Right lobe of liver (tissue), 6 donors: ENCODE measurements at regions not wholly inside any gene's neighbourhood (a gene's known extent, or its start where the extent isn't known, plus 50 kb on each side); places are given as distances from the start of the nearest gene placed in this dataset.

Experiments used
- ATAC-seq, 4 donors: fragments of 200-7000 bp; cut with Tn5 transposase; one replicate each; pipeline ENCODE4 v1.9.1; 2020; ENCODE audit warnings: mild to moderate bottlenecking in 4 of 4, moderate library complexity in 4 of 4
- DNase-seq, 3 donors: peaks; one replicate each; pipeline ENCODE4 v3.0.0-alpha.2; 2020
- H3K27ac ChIP-seq, 3 donors: fragments of 200-600 bp; one replicate each; pipeline ENCODE4 v1.8.0; 2022
- H3K27me3 ChIP-seq, 2 donors: fragments of 200-600 bp; one replicate each; pipeline ENCODE4 v1.8.0; 2022
- H3K36me3 ChIP-seq, 4 donors: fragments of 200-600 bp; sonication (generic) in 1 of 4; one replicate each; pipeline versions ENCODE4 v1.5.1 to v1.8.0; 2017 to 2022; ENCODE audit warnings: control low read depth in 1 of 4
- H3K4me1 ChIP-seq, 4 donors: fragments of 200-600 bp; sonication (generic) in 1 of 4; one replicate each; pipeline versions ENCODE4 v1.5.1 to v1.8.0; 2017 to 2022; ENCODE audit warnings: control low read depth in 1 of 4
- H3K4me3 ChIP-seq, 3 donors: fragments of 200-600 bp; one replicate each; pipeline ENCODE4 v1.8.0; 2022
- H3K9me3 ChIP-seq, 4 donors: fragments of 200-600 bp; sonication (generic) in 1 of 4; one replicate each; pipeline versions ENCODE4 v1.5.1 to v1.8.0; 2017 to 2022; ENCODE audit warnings: control low read depth in 1 of 4
- CTCF ChIP-seq, 4 donors: fragments of 200-600 bp in 3 of 4; fragments of 450-650 bp in 1 of 4; IDR thresholded peaks; one replicate each; pipeline versions ENCODE4 v1.5.1 to v1.8.0; 2016 to 2022; ENCODE audit warnings: antibody characterized with exemption in 4 of 4, mild to moderate bottlenecking in 2 of 4
- POLR2A ChIP-seq: fragments of 450-650 bp; IDR thresholded peaks from one replicate; pipeline ENCODE4 v1.6.1; 2017; ENCODE audit warnings: antibody characterized with exemption, mild to moderate bottlenecking
- WGBS: methylation state at CpG from one replicate; pipeline ENCODE4 v1.1.6; 2018; ENCODE audit warnings: low coverage, low lambda C conversion rate; ENCODE audit not compliant: insufficient coverage; ENCODE audit errors: missing lambda C conversion rate; 5-methylcytosine and 5-hydroxymethylcytosine counted together
- intact Hi-C, 2 donors: fragments of 100-400 bp; cut with DNase I; formaldehyde crosslinking; loops; one replicate each; pipeline versions ENCODE4 v1.11.2 to v1.14.1; 2022
- donor health status: DM: no; HTN: yes; CAD: no.
- donor health status: DM: no; HTN: no; CAD: no.
- donor health status: DM: no; HTN: no; CAD: no.
- donor health status: DM: no; HTN: yes; CAD: no.
- donor health status: DM: no; HTN: yes; CAD: no.

GRCh38 chr6:19159089-19159488 is 678.1 kb upstream of the ID4 start:
- no peak overlapping the region for H3K27ac ChIP-seq
- no peak overlapping the region for H3K4me3 ChIP-seq

GRCh38 chr6:19159561-19159960 is 677.6 kb upstream of the ID4 start:
- no peak for TF ChIP-seq CTCF (IDR thresholded peaks at IDR 0.05)
- TF ChIP-seq POLR2A: no peak

More at GRCh38 chr6:19159089-19159488, 678.1 kb upstream of the ID4 start:
- no peaks in the 10 kb centered on the region for H3K4me1 ChIP-seq
- no peaks in the 10 kb centered on the region for H3K36me3 ChIP-seq
- DNase-seq: no peak
- no peaks in the 10 kb centered on the region for H3K27me3 ChIP-seq
- ATAC-seq: no peak
- no peaks in the 10 kb centered on the region for H3K9me3 ChIP-seq
- no peak for TF ChIP-seq CTCF (IDR thresholded peaks at IDR 0.05)
- no peak for TF ChIP-seq POLR2A
- 37% methylated on average over 1 of the region's 1 CpG for WGBS
- intact Hi-C loops: no loop called here

GRCh38 chr6:19160081-19160730 is 677.0 kb upstream of the ID4 start:
- intact Hi-C loops: no loop called here
- DNase-seq: no peak
- Histone ChIP-seq H3K4me3 (no peak overlapping the region), H3K9me3 (no peaks in the 10 kb centered on the region), H3K27me3 (no peaks in the 10 kb centered on the region), H3K36me3 (no peaks in the 10 kb centered on the region), H3K4me1 (no peaks in the 10 kb centered on the region), H3K27ac (no peak overlapping the region)
- ATAC-seq: no peak
- no peak for TF ChIP-seq CTCF (IDR thresholded peaks at IDR 0.05)
- TF ChIP-seq POLR2A: no peak
- WGBS: 15% methylated on average over 2 of the region's 2 CpGs

More at GRCh38 chr6:19159561-19159960, 677.6 kb upstream of the ID4 start:
- no peaks in the 10 kb centered on the region for H3K27me3 ChIP-seq
- H3K9me3 ChIP-seq: no peaks in the 10 kb centered on the region
- no peaks in the 10 kb centered on the region for H3K4me1 ChIP-seq
- 32% methylated on average over 2 of the region's 2 CpGs for WGBS
- no peak overlapping the region for H3K4me3 ChIP-seq
- intact Hi-C loops: no loop called here
- ATAC-seq: no peak
- H3K27ac ChIP-seq: no peak overlapping the region
- H3K36me3 ChIP-seq: no peaks in the 10 kb centered on the region
- no peak for DNase-seq

- intact Hi-C loops: no loop called here
- Histone ChIP-seq H3K27ac (no peak overlapping the region), H3K9me3 (no peaks in the 10 kb centered on the region), H3K4me1 (no peaks in the 10 kb centered on the region), H3K27me3 (no peaks in the 10 kb centered on the region), H3K36me3 (no peaks in the 10 kb centered on the region), H3K4me3 (no peak overlapping the region)
- DNase-seq (no peak), ATAC-seq (no peak)
- no peak for TF ChIP-seq CTCF (IDR thresholded peaks at IDR 0.05)
- TF ChIP-seq POLR2A: no peak
- WGBS: 19% methylated on average over 2 of the region's 2 CpGs
Observed at GRCh38 chr6:19167251-19167650, 669.9 kb upstream of the ID4 start.

GRCh38 chr6:19169366-19169765 is 667.8 kb upstream of the ID4 start:
- WGBS: 57% methylated on average over 5 of the region's 5 CpGs
- Histone ChIP-seq H3K9me3 (no peaks in the 10 kb centered on the region), H3K4me1 (no peaks in the 10 kb centered on the region), H3K27ac (no peak overlapping the region), H3K27me3 (no peaks in the 10 kb centered on the region), H3K36me3 (no peaks in the 10 kb centered on the region), H3K4me3 (no peak overlapping the region)
- TF ChIP-seq POLR2A: no peak
- no peak for TF ChIP-seq CTCF (IDR thresholded peaks at IDR 0.05)
- no peak for DNase-seq
- intact Hi-C loops: no loop called here
- ATAC-seq: no peak
